CD8-positive, alpha-beta memory T cell (primary cell): ENCODE measurements at regions not wholly inside any gene's neighbourhood (a gene's known extent, or its start where the extent isn't known, plus 50 kb on each side); places are given as distances from the start of the nearest gene placed in this dataset.

Source experiments
- CTCF ChIA-PET: fragments of 350-600 bp; sonication (Branson Sonifier 250); formaldehyde crosslinking; loops from one replicate; lab custom pipeline; 2021; ENCODE audit warnings: antibody characterized with exemption; lab: Charles Lee
- POLR2A ChIA-PET: fragments of 350-600 bp; sonication (Branson Sonifier 250); formaldehyde crosslinking; loops from one replicate; lab custom pipeline; 2021; ENCODE audit warnings: antibody characterized with exemption; lab: Charles Lee
- DNase-seq, 5 donors: peaks; one replicate each; pipeline versions ENCODE4 v3.0.0 to v3.0.0-alpha.2; 2020 to 2022; ENCODE audit warnings: mixed read lengths in 1 of 5
- H3K27ac ChIP-seq: one replicate; pipeline ENCODE4 v1.7.0; 2013; ENCODE audit warnings: low read depth, mild to moderate bottlenecking, low read length, moderate library complexity
- H3K27me3 ChIP-seq: 2 replicates; pipeline ENCODE4 v1.7.0; 2013; ENCODE audit warnings: low read length, mild to moderate bottlenecking; ENCODE audit not compliant: insufficient read depth, poor library complexity, severe bottlenecking
- H3K36me3 ChIP-seq: 2 replicates; pipeline ENCODE4 v1.7.0; 2013; ENCODE audit warnings: mild to moderate bottlenecking, low read length, moderate library complexity; ENCODE audit not compliant: insufficient read depth
- H3K4me1 ChIP-seq: 2 replicates; pipeline ENCODE4 v1.7.0; 2013; ENCODE audit warnings: mild to moderate bottlenecking, low read length, moderate library complexity; ENCODE audit not compliant: insufficient read depth
- H3K4me3 ChIP-seq: 2 replicates; pipeline ENCODE4 v1.7.0; 2013; ENCODE audit warnings: mild to moderate bottlenecking, low read length
- H3K9me3 ChIP-seq: 2 replicates; pipeline ENCODE4 v1.7.0; 2013; ENCODE audit warnings: mild to moderate bottlenecking, low read length
- H3K27ac Mint-ChIP-seq, 8 donors: one replicate each; pipeline ENCODE4 v1.8.0; 2020 to 2021; ENCODE audit warnings: mixed read lengths in 8 of 8, mild to moderate bottlenecking in 6 of 8, inconsistent platforms in 3 of 8, moderate library complexity in 3 of 8
- H3K27me3 Mint-ChIP-seq, 2 donors: one replicate each; pipeline ENCODE4 v1.8.0; 2020 to 2021; ENCODE audit warnings: mixed read lengths in 2 of 2, mild to moderate bottlenecking in 1 of 2, moderate library complexity in 1 of 2
- H3K36me3 Mint-ChIP-seq, 3 donors: one replicate each; pipeline ENCODE4 v1.8.0; 2020 to 2021; ENCODE audit warnings: mixed read lengths in 3 of 3, inconsistent platforms in 1 of 3, mild to moderate bottlenecking in 1 of 3
- H3K4me1 Mint-ChIP-seq, 3 donors: one replicate each; pipeline ENCODE4 v1.8.0; 2020 to 2021; ENCODE audit warnings: mixed read lengths in 3 of 3, inconsistent platforms in 1 of 3, mild to moderate bottlenecking in 1 of 3
- H3K4me3 Mint-ChIP-seq, 7 donors: one replicate each; pipeline ENCODE4 v1.8.0; 2020 to 2021; ENCODE audit warnings: mixed read lengths in 7 of 7, mild to moderate bottlenecking in 6 of 7, moderate library complexity in 4 of 7, inconsistent platforms in 2 of 7
- H3K9me3 Mint-ChIP-seq, 5 donors: one replicate each; pipeline ENCODE4 v1.8.0; 2020 to 2022; ENCODE audit warnings: mixed read lengths in 5 of 5, mild to moderate bottlenecking in 3 of 5, moderate library complexity in 2 of 5, inconsistent platforms in 1 of 5

- CTCF ChIA-PET, result no interaction called here
- no peaks in the 10 kb centered on the region for H3K36me3 Mint-ChIP-seq
These were observed 93.1 kb downstream of the NTMT2 start for GRCh38 chr1:170238704-170239391.

GRCh38 chr1:170239445-170239844, 93.7 kb downstream of the NTMT2 start:
- no peaks in the 10 kb centered on the region for H3K9me3 Mint-ChIP-seq
- no peaks in the 10 kb centered on the region for H3K4me1 ChIP-seq
- CTCF ChIA-PET, result no interaction called here

More at GRCh38 chr1:170238704-170239391, 93.1 kb downstream of the NTMT2 start:
- no peaks in the 10 kb centered on the region for H3K4me1 Mint-ChIP-seq
- H3K27ac ChIP-seq, result no peak overlapping the region
- H3K27me3 Mint-ChIP-seq, result peaks cover 0 to 8% of the 10 kb centered on the region in 2 donors
- no peak for DNase-seq
- POLR2A ChIA-PET, result no interaction called here
- H3K36me3 ChIP-seq, result no peaks in the 10 kb centered on the region
- no peak overlapping the region for H3K4me3 Mint-ChIP-seq
- no peaks in the 10 kb centered on the region for H3K27me3 ChIP-seq
- H3K9me3 ChIP-seq, result no peaks in the 10 kb centered on the region
- H3K4me1 ChIP-seq, result no peaks in the 10 kb centered on the region
- H3K9me3 Mint-ChIP-seq, result no peaks in the 10 kb centered on the region
- no peak overlapping the region for H3K27ac Mint-ChIP-seq
- no peak overlapping the region for H3K4me3 ChIP-seq

GRCh38 chr1:170240409-170240808, 94.7 kb downstream of the NTMT2 start:
- H3K9me3 Mint-ChIP-seq, result no peaks in the 10 kb centered on the region
- no peak for DNase-seq
- H3K36me3 Mint-ChIP-seq, result no peaks in the 10 kb centered on the region
- H3K27me3 Mint-ChIP-seq, result peaks cover 0 to 4% of the 10 kb centered on the region in 2 donors
- POLR2A ChIA-PET, result no interaction called here
- H3K27ac Mint-ChIP-seq, result no peak overlapping the region
- H3K27ac ChIP-seq, result no peak overlapping the region
- H3K4me1 ChIP-seq, result no peaks in the 10 kb centered on the region
- H3K4me1 Mint-ChIP-seq, result no peaks in the 10 kb centered on the region
- no peak overlapping the region for H3K4me3 Mint-ChIP-seq
- CTCF ChIA-PET, result no interaction called here
- no peaks in the 10 kb centered on the region for H3K36me3 ChIP-seq
- no peaks in the 10 kb centered on the region for H3K27me3 ChIP-seq
- no peaks in the 10 kb centered on the region for H3K9me3 ChIP-seq
- H3K4me3 ChIP-seq, result no peak overlapping the region

More at GRCh38 chr1:170239445-170239844, 93.7 kb downstream of the NTMT2 start:
- Mint-ChIP-seq H3K27me3 (peaks cover 0 to 5% of the 10 kb centered on the region in 2 donors), H3K4me3 (no peak overlapping the region), H3K27ac (no peak overlapping the region), H3K4me1 (no peaks in the 10 kb centered on the region), H3K36me3 (no peaks in the 10 kb centered on the region)
- Histone ChIP-seq H3K36me3 (no peaks in the 10 kb centered on the region), H3K4me3 (no peak overlapping the region), H3K27me3 (no peaks in the 10 kb centered on the region), H3K27ac (no peak overlapping the region), H3K9me3 (no peaks in the 10 kb centered on the region)
- DNase-seq, result no peak
- POLR2A ChIA-PET, result no interaction called here

GRCh38 chr1:170241266-170241851, 95.6 kb downstream of the NTMT2 start:
- no peak overlapping the region for H3K4me3 ChIP-seq
- H3K9me3 ChIP-seq, result no peaks in the 10 kb centered on the region
- no peaks in the 10 kb centered on the region for H3K4me1 ChIP-seq
- H3K36me3 ChIP-seq, result no peaks in the 10 kb centered on the region
- peaks cover 2 to 4% of the 10 kb centered on the region in 2 donors for H3K27me3 Mint-ChIP-seq
- H3K9me3 Mint-ChIP-seq, result peaks cover 0 to 2% (median 0%) of the 10 kb centered on the region in 5 donors
- no peak overlapping the region for H3K4me3 Mint-ChIP-seq
- no peak overlapping the region for H3K27ac Mint-ChIP-seq
- ChIA-PET CTCF (no interaction called here), POLR2A (no interaction called here)
- H3K36me3 Mint-ChIP-seq, result no peaks in the 10 kb centered on the region
- no peaks in the 10 kb centered on the region for H3K4me1 Mint-ChIP-seq
- H3K27me3 ChIP-seq, result no peaks in the 10 kb centered on the region
- no peak for DNase-seq
- no peak overlapping the region for H3K27ac ChIP-seq

DNA sequence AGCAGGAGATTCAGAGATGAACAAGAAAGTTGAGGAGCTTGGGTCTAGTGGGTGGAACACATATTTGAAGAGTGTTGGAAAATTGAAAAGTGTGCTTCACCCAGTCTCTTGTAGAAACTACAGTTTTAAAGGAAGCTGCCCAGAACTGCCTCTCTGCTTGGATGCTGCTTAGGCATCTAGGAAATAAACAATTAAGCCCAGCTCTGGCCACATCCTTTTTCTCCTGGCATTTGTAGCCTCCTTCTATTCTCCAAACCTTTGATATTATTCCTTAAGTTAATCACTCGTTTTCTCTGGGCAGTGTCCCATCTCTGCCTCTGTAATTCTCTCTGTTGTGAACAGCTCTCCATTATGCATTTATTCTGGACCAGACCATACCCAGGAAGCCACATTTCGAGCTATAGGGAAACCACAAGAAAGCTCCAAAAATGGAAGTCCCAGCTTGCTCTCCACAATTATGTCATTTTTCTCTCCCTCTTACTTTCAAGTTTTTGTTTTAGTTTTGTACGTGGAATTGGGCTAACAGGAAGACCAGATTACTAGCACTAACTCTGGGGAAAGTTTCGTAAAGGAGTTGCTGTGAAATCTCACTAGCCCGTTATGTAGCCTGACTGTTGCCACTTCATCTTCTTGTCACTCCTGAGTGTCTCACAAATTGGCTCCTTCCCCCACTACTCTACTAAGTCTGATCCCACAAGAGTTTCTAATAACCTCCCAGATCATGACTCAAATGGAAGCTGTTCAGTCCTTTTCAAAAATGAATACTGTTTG, 102.2 kb downstream of the NTMT2 start:
- ChIA-PET POLR2A (no interaction called here), CTCF (no interaction called here)
- no peak overlapping the region for H3K27ac ChIP-seq
- Mint-ChIP-seq H3K9me3 (peaks cover 0 to 2% (median 0%) of the 10 kb centered on the region in 5 donors), H3K27me3 (peaks cover 0 to 2% of the 10 kb centered on the region in 2 donors), H3K27ac (no peak overlapping the region), H3K4me3 (no peak overlapping the region), H3K36me3 (no peaks in the 10 kb centered on the region), H3K4me1 (peaks cover 0 to 3% (median 2%) of the 10 kb centered on the region in 3 donors)
- H3K27me3 ChIP-seq, result no peaks in the 10 kb centered on the region
- H3K36me3 ChIP-seq, result no peaks in the 10 kb centered on the region
- H3K9me3 ChIP-seq, result no peaks in the 10 kb centered on the region
- no peak for DNase-seq
- no peak overlapping the region for H3K4me3 ChIP-seq
- no peaks in the 10 kb centered on the region for H3K4me1 ChIP-seq

DNA sequence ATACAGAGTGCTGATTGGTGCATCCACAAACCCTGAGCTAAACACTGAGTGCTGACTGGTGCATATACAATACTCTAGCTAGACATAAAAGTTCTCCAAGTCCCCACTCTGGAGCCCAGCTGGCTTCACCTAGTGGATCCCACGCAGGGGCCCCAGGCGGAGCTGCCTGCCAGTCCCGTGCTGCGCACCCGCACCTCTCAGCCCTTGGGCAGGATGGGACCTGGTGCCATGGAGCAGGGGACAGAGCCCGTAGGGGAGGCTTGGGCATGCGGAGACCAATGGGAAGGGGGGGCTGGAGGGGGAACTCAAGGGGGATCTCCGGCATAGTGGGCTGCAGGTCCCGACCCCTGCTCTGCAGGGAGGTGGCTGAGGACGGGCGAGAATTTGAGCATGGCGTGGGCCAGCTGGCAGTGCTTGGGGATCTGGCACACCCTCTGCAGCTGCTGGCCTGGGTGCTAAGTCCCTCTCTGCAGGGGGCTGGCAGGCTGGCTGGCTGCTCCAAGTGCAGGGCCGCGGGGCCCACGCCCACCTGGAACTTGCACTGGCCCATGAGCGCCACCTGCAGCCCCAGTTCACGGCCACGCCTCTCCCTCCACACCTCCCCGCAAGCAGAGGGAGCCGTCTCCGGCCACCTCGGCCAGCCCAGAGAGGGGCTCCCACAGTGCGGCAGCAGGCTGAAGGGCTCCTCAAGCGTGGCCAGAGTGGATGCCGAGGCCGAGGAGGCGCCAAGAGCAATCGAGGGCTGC, 104.9 kb downstream of the NTMT2 start:
- no peak overlapping the region for H3K27ac ChIP-seq
- ChIA-PET POLR2A (no interaction called here), CTCF (no interaction called here)
- H3K36me3 ChIP-seq, result no peaks in the 10 kb centered on the region
- H3K4me3 ChIP-seq, result no peak overlapping the region
- Mint-ChIP-seq H3K4me3 (no peak overlapping the region), H3K36me3 (no peaks in the 10 kb centered on the region), H3K27ac (no peak overlapping the region), H3K9me3 (no peaks in the 10 kb centered on the region), H3K4me1 (peaks cover 0 to 3% (median 2%) of the 10 kb centered on the region in 3 donors), H3K27me3 (peaks cover 0 to 3% of the 10 kb centered on the region in 2 donors)
- no peaks in the 10 kb centered on the region for H3K4me1 ChIP-seq
- no peak for DNase-seq
- no peaks in the 10 kb centered on the region for H3K9me3 ChIP-seq
- no peaks in the 10 kb centered on the region for H3K27me3 ChIP-seq

DNA sequence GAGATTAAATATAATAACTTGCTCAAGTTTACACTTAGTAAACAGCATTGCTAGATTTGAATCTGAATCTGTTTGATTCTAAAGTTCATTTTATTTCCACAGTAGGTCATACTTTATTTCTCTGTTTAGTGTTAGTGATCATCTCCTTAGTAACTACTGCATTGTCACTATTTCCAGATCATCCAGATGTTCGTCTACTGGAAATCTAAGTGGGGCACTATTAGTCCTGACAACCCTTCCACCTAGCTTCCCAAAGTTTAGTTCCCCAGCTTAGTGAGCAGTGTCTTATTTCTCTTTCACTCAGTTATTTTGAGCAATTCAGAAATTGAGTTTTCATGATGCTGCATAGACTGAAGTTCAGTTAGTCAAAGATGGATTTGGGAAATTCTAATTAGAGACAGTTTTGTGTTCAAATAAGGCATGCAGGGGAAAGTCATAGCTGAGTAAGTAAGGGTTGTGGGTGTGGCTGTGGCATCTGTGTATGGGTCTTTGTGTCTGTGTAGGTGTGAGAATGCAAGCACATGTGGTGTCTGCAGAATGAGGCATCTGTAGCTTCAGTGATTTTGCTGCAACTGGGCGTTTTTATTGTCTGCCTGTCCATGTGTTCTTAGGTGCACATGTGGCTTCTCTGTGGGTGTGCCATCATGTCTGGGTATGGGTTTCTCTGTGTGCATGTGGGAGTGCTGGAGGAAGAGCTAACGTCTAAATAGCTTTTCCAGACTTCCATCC, 107.3 kb downstream of the NTMT2 start:
- Mint-ChIP-seq H3K27me3 (peaks cover 0 to 1% of the 10 kb centered on the region in 2 donors), H3K4me3 (no peak overlapping the region), H3K36me3 (no peaks in the 10 kb centered on the region), H3K4me1 (peaks cover 0 to 2% (median under 1%) of the 10 kb centered on the region in 3 donors), H3K27ac (peak overlapping the region in 1 of 8 donors; percentile 4), H3K9me3 (no peaks in the 10 kb centered on the region)
- CTCF ChIA-PET, result no interaction called here
- DNase-seq, result no peak
- no peaks in the 10 kb centered on the region for H3K9me3 ChIP-seq
- POLR2A ChIA-PET, result no interaction called here
- H3K4me3 ChIP-seq, result no peak overlapping the region
- no peaks in the 10 kb centered on the region for H3K36me3 ChIP-seq
- H3K27ac ChIP-seq, result no peak overlapping the region
- no peaks in the 10 kb centered on the region for H3K4me1 ChIP-seq
- no peaks in the 10 kb centered on the region for H3K27me3 ChIP-seq
